ENCODE measurements at regions not wholly inside any gene's neighbourhood (a gene's known extent, or its start where the extent isn't known, plus 50 kb on each side); places are given as distances from the start of the nearest gene placed in this dataset.

DNA sequence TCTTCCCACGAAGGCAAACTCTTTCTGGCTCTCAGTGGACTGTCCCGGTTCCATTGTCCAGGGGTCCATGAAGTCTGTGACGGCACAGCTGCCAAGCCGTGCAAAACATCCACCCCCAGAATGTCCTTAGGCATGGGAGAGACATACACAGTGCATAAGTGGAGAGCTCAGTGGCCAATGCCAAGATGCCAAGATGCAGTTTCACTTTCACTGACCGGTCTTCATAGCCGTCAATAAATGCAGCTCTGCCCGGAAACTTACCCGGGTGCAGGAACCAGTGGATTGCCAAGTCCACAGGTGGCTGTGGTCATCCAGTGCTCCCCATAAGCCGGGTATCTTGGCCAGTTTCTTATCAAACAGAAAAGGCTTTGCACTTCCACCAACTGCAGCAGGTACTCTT lies 162.3 kb downstream of the PTCSC3 start:
- no peak for DNase-seq (ENCODE audit: low spot score, unreplicated experiment)
- no peaks in the 10 kb centered on the region for H3K9me3 Mint-ChIP-seq (ENCODE audit: low read depth)
- no peaks in the 10 kb centered on the region for H3K4me1 Mint-ChIP-seq (ENCODE audit: low read depth)
- no peak overlapping the region for H3K4me3 Mint-ChIP-seq (ENCODE audit: low read depth)
- peaks cover 15% of the 10 kb centered on the region for H3K27me3 Mint-ChIP-seq
- TF ChIP-seq, protein P1, sequence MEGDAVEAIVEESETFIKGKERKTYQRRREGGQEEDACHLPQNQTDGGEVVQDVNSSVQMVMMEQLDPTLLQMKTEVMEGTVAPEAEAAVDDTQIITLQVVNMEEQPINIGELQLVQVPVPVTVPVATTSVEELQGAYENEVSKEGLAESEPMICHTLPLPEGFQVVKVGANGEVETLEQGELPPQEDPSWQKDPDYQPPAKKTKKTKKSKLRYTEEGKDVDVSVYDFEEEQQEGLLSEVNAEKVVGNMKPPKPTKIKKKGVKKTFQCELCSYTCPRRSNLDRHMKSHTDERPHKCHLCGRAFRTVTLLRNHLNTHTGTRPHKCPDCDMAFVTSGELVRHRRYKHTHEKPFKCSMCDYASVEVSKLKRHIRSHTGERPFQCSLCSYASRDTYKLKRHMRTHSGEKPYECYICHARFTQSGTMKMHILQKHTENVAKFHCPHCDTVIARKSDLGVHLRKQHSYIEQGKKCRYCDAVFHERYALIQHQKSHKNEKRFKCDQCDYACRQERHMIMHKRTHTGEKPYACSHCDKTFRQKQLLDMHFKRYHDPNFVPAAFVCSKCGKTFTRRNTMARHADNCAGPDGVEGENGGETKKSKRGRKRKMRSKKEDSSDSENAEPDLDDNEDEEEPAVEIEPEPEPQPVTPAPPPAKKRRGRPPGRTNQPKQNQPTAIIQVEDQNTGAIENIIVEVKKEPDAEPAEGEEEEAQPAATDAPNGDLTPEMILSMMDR (IDR thresholded peaks at IDR 0.05; ENCODE audit: unreplicated experiment), result no peak
- H3K27ac Mint-ChIP-seq, result no peak overlapping the region
- no peaks in the 10 kb centered on the region for H3K36me3 Mint-ChIP-seq (ENCODE audit: insufficient read depth)

DNA sequence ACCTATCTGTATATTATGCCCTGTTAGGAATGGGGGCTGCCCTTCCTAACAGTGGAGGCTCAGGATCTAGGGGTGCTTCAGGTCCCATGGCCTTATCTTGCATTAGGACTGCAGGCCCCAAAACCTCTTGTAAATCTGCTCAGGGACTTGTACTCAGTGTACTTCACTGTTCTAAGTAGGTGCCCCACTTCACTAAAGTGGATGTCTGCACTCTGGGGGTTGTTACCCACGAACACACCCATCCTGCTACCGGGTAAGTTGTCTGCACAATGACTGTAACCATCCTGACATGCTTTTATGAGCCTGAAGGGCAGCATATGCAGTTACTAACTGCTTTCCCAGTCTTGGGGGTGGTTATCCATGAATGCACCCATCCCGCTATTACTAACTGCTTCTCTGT lies 163.0 kb downstream of the PTCSC3 start:
- Mint-ChIP-seq H3K9me3 (ENCODE audit: low read depth) (no peaks in the 10 kb centered on the region), H3K27ac (no peak overlapping the region), H3K4me1 (ENCODE audit: low read depth) (no peaks in the 10 kb centered on the region), H3K36me3 (ENCODE audit: insufficient read depth) (no peaks in the 10 kb centered on the region), H3K4me3 (ENCODE audit: low read depth) (no peak overlapping the region), H3K27me3 (peaks cover 20% of the 10 kb centered on the region)
- no peak for DNase-seq (ENCODE audit: low spot score, unreplicated experiment)
- TF ChIP-seq, protein P1 (IDR thresholded peaks at IDR 0.05; ENCODE audit: unreplicated experiment), result no peak

DNA sequence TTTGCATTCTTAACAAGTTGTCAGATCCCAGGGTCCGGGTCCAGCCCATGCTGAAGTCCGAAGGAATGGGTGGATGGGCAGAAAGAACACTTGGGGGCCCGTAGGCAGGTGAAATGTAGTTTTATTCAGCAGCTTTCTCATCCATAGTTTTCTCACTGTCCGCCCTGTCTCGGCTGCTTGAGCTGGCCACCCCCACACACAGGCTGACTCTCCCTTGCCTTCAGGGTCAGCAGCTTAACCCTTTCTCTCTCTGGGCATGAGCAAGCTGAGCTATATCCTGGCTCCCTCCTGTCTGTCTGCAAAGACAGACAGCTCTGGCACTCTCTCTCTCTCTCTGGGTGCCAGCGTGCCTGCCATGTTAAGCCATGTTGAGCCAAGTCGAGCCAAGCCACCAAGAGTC lies 163.9 kb downstream of the PTCSC3 start:
- no peak for DNase-seq (ENCODE audit: low spot score, unreplicated experiment)
- no peak overlapping the region for H3K4me3 Mint-ChIP-seq (ENCODE audit: low read depth)
- no peaks in the 10 kb centered on the region for H3K9me3 Mint-ChIP-seq (ENCODE audit: low read depth)
- no peaks in the 10 kb centered on the region for H3K4me1 Mint-ChIP-seq (ENCODE audit: low read depth)
- peaks cover 20% of the 10 kb centered on the region for H3K27me3 Mint-ChIP-seq
- no peak overlapping the region for H3K27ac Mint-ChIP-seq
- TF ChIP-seq, protein P1 (IDR thresholded peaks at IDR 0.05; ENCODE audit: unreplicated experiment), result no peak
- H3K36me3 Mint-ChIP-seq (ENCODE audit: insufficient read depth), result no peaks in the 10 kb centered on the region

DNA sequence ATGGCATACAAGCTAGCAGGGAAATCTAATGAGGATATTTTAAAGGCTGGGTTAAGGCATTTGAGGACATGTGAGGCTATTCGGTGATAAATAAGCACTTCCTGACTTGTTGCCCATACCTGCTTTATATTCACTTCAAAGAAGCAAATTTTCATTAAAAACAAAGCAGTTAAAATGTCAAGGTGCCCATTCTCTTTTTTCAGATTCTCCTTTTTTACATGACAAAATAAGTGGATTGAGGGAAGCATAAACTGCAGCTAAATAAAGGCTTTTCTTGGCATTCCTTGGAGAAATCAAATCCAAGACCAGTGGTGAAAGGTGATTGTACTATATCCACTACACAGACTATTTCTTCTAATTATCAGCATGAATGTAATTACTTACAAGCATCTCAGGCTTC lies 166.9 kb downstream of the PTCSC3 start:
- Mint-ChIP-seq H3K4me3 (ENCODE audit: low read depth) (no peak overlapping the region), H3K4me1 (ENCODE audit: low read depth) (no peaks in the 10 kb centered on the region), H3K27ac (no peak overlapping the region), H3K9me3 (ENCODE audit: low read depth) (no peaks in the 10 kb centered on the region), H3K27me3 (peaks cover 32% of the 10 kb centered on the region), H3K36me3 (ENCODE audit: insufficient read depth) (no peaks in the 10 kb centered on the region)
- TF ChIP-seq, protein P1 (IDR thresholded peaks at IDR 0.05; ENCODE audit: unreplicated experiment), result no peak
- DNase-seq (ENCODE audit: low spot score, unreplicated experiment), result no peak

DNA sequence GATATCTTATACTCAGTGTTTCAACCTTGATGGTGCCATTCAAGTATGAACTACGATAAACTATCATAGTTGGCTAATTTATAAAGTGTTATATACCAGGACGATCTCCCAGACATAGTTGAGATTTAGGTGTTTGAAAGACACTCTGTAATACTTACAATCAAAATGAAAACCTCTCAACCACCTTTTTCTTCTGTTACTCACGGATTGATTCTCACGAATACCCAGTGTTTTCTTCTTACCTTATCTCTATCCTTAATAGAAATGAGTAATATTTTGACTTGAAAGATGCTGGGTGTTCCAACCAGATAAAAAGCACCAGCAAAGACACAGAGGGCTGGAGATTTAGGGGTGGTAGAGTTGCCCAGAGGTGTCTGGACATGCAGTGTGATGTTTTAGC lies 169.9 kb downstream of the PTCSC3 start:
- H3K4me3 Mint-ChIP-seq (ENCODE audit: low read depth), result no peak overlapping the region
- H3K27me3 Mint-ChIP-seq, result peaks cover 32% of the 10 kb centered on the region
- H3K4me1 Mint-ChIP-seq (ENCODE audit: low read depth), result peaks cover 4% of the 10 kb centered on the region
- H3K27ac Mint-ChIP-seq, result no peak overlapping the region
- H3K36me3 Mint-ChIP-seq (ENCODE audit: insufficient read depth), result no peaks in the 10 kb centered on the region
- TF ChIP-seq, protein P1 (IDR thresholded peaks at IDR 0.05; ENCODE audit: unreplicated experiment), result no peak
- H3K9me3 Mint-ChIP-seq (ENCODE audit: low read depth), result no peaks in the 10 kb centered on the region
- DNase-seq (ENCODE audit: low spot score, unreplicated experiment), result no peak

Measured in progenitor cell of endocrine pancreas (in vitro differentiated cells).